ENCODE measurements at regions not wholly inside any gene's neighbourhood (a gene's known extent, or its start where the extent isn't known, plus 50 kb on each side); places are given as distances from the start of the nearest gene placed in this dataset.

- CTCF ChIA-PET: interaction anchor here (0.7 kb wide), 1 partner anchor 233 kb away, joined by 4 read pairs; no protein-coding TSS in a partner anchor
- TF ChIP-seq CTCF (conservative IDR thresholded peaks at IDR 0.05; ENCODE audit: low read depth): no peak
- H3K27ac ChIP-seq: no peak overlapping the region
- DNase-seq (ENCODE audit: low spot score): no peak
- POLR2A ChIA-PET (ENCODE audit: low non-redundant PET): no interaction called here
Measured at GRCh38 chr2:14324308-14324707, 308.2 kb upstream of the LRATD1 start.

- no peak overlapping the region for H3K27ac ChIP-seq
- CTCF ChIA-PET: no interaction called here
- POLR2A ChIA-PET (ENCODE audit: low non-redundant PET): no interaction called here
- no peak for TF ChIP-seq CTCF (conservative IDR thresholded peaks at IDR 0.05; ENCODE audit: low read depth)
- DNase-seq (ENCODE audit: low spot score): no peak
Measured at GRCh38 chr2:14330884-14331283, 301.6 kb upstream of the LRATD1 start.

- ChIA-PET POLR2A (ENCODE audit: low non-redundant PET) (no interaction called here), CTCF (no interaction called here)
- no peak for TF ChIP-seq CTCF (conservative IDR thresholded peaks at IDR 0.05; ENCODE audit: low read depth)
- no peak overlapping the region for H3K27ac ChIP-seq
- no peak for DNase-seq (ENCODE audit: low spot score)
Measured at GRCh38 chr2:14336759-14337382, 295.6 kb upstream of the LRATD1 start.

- no peak for DNase-seq (ENCODE audit: low spot score)
- POLR2A ChIA-PET (ENCODE audit: low non-redundant PET): no interaction called here
- CTCF ChIA-PET: interaction anchor here (0.6 to 0.7 kb wide), 2 partner anchors 22 to 203 kb away, joined by 3 read pairs; no protein-coding TSS in a partner anchor
Measured at GRCh38 chr2:14340703-14341102, 291.8 kb upstream of the LRATD1 start.

GRCh38 chr2:14342313-14342712, 290.2 kb upstream of the LRATD1 start:
- ChIA-PET CTCF (no interaction called here), POLR2A (ENCODE audit: low non-redundant PET) (no interaction called here)
- DNase-seq (ENCODE audit: low spot score): no peak
- no peak for TF ChIP-seq CTCF (conservative IDR thresholded peaks at IDR 0.05; ENCODE audit: low read depth)
- H3K27ac ChIP-seq: no peak overlapping the region

More at GRCh38 chr2:14340703-14341102, 291.8 kb upstream of the LRATD1 start:
- TF ChIP-seq CTCF (conservative IDR thresholded peaks at IDR 0.05; ENCODE audit: low read depth): no peak
- H3K27ac ChIP-seq: no peak overlapping the region

GRCh38 chr2:14344355-14344754, 288.2 kb upstream of the LRATD1 start:
- CTCF ChIA-PET: no interaction called here
- TF ChIP-seq CTCF (conservative IDR thresholded peaks at IDR 0.05; ENCODE audit: low read depth): no peak
- no peak for DNase-seq (ENCODE audit: low spot score)
- H3K27ac ChIP-seq: no peak overlapping the region
- POLR2A ChIA-PET (ENCODE audit: low non-redundant PET): no interaction called here

All from RWPE1 (cell line).